Keratinocyte (primary cell): ENCODE measurements at regions not wholly inside any gene's neighbourhood (a gene's known extent, or its start where the extent isn't known, plus 50 kb on each side); places are given as distances from the start of the nearest gene placed in this dataset.

ENCODE experiments used
- DNase-seq: peaks from one replicate; pipeline ENCODE4 v3.0.0-alpha.2; 2011; ENCODE audit warnings: low read depth, missing footprints, low spot score
- FAIRE-seq: peaks from 2 replicates; lab custom pipeline; 2011; peaks lifted over from hg19 to GRCh38; lab: Jason Lieb, UNC
- H2AFZ ChIP-seq: 2 replicates; pipeline ENCODE4 v1.6.0; 2012; ENCODE audit warnings: low read length, control low read depth, inconsistent platforms; ENCODE audit not compliant: control insufficient read depth
- H3K27ac ChIP-seq: 2 replicates; pipeline ENCODE4 v1.5.1; 2011; ENCODE audit warnings: low read length; ENCODE audit not compliant: control insufficient read depth, insufficient read depth
- H3K27me3 ChIP-seq: 3 replicates; pipeline ENCODE4 v1.6.0; 2011; ENCODE audit warnings: low read length; ENCODE audit not compliant: control insufficient read depth, insufficient read depth; ENCODE audit errors: extremely low read depth
- H3K36me3 ChIP-seq, 2 experiments: 2 replicates in 1 of 2; 3 replicates in 1 of 2; pipeline ENCODE4 v1.5.1; 2011; ENCODE audit warnings: low read length in 2 of 2, mild to moderate bottlenecking in 1 of 2; ENCODE audit not compliant: control insufficient read depth in 2 of 2, insufficient read depth in 2 of 2; ENCODE audit errors: extremely low read depth in 1 of 2
- H3K4me1 ChIP-seq: 3 replicates; pipeline ENCODE4 v1.5.1; 2011; ENCODE audit warnings: low read length; ENCODE audit not compliant: control insufficient read depth, insufficient read depth; ENCODE audit errors: extremely low read depth
- H3K4me2 ChIP-seq: 3 replicates; pipeline ENCODE4 v1.6.0; 2011; ENCODE audit warnings: low read depth, low read length; ENCODE audit not compliant: control insufficient read depth, insufficient read depth; ENCODE audit errors: extremely low read depth
- H3K4me3 ChIP-seq, 3 experiments: fragments of 200-600 bp in 1 of 3; sonication (generic) in 1 of 3; 2 replicates in 2 of 3; 3 replicates in 1 of 3; pipeline ENCODE4 v1.5.1; 2011 to 2016; ENCODE audit warnings: low read length in 3 of 3, mild to moderate bottlenecking in 3 of 3, control low read depth in 2 of 3, inconsistent platforms in 1 of 3, low read depth in 1 of 3, mixed read lengths in 1 of 3, mixed run types in 1 of 3, moderate library complexity in 1 of 3; ENCODE audit not compliant: control insufficient read depth in 2 of 3, insufficient read depth in 2 of 3; ENCODE audit errors: extremely low read depth in 1 of 3
- H3K79me2 ChIP-seq: 2 replicates; pipeline ENCODE4 v1.6.0; 2012; ENCODE audit warnings: low read length; ENCODE audit not compliant: control insufficient read depth, insufficient read depth
- H3K9ac ChIP-seq: 3 replicates; pipeline ENCODE4 v1.6.0; 2011; ENCODE audit warnings: low read length; ENCODE audit not compliant: control insufficient read depth, insufficient read depth; ENCODE audit errors: extremely low read depth
- H3K9me1 ChIP-seq: 3 replicates; pipeline ENCODE4 v1.6.0; 2011; ENCODE audit warnings: low read length; ENCODE audit not compliant: control insufficient read depth, insufficient read depth; ENCODE audit errors: extremely low read depth
- H3K9me3 ChIP-seq: 2 replicates; pipeline ENCODE4 v1.5.1; 2012; ENCODE audit warnings: low read depth, low read length; ENCODE audit not compliant: control insufficient read depth
- H4K20me1 ChIP-seq: 3 replicates; pipeline ENCODE4 v1.6.0; 2011; ENCODE audit warnings: low read length; ENCODE audit not compliant: control insufficient read depth, insufficient read depth; ENCODE audit errors: extremely low read depth
- CTCF ChIP-seq, 3 experiments: IDR thresholded peaks in 1 of 3; conservative IDR thresholded peaks in 1 of 3; optimal IDR thresholded peaks in 1 of 3; 2 replicates in 2 of 3; 3 replicates in 1 of 3; pipeline versions ENCODE3 to v1.5.1; 2011; ENCODE audit warnings: low read length in 3 of 3, mild to moderate bottlenecking in 3 of 3, moderate library complexity in 2 of 3, control low read depth in 1 of 3, inconsistent platforms in 1 of 3; ENCODE audit not compliant: insufficient read depth in 2 of 3; ENCODE audit errors: extremely low read depth in 1 of 3
- EZH2 ChIP-seq: IDR thresholded peaks from one replicate; pipeline ENCODE4 v1.6.1; 2012; ENCODE audit warnings: inconsistent platforms, mild to moderate bottlenecking, low read length, moderate library complexity
- dilution Hi-C: fragments of 300-500 bp; cut with MboI; formaldehyde crosslinking; loops from one replicate; pipeline ENCODE4 v1.7.0; 2020; ENCODE audit warnings: low sequenced_read_pairs; ENCODE audit not compliant: extremely low pct_ligation_motif_present

GRCh38 chr6:1524040-1524480 is 85.7 kb upstream of the FOXC1 start:
- H3K4me2 ChIP-seq: peak overlapping the region; percentile 63

GRCh38 chr6:1525364-1526038 is 84.2 kb upstream of the FOXC1 start:
- FAIRE-seq: no peak
- dilution Hi-C loops: no loop called here
- no peak for TF ChIP-seq EZH2
- no peak for TF ChIP-seq CTCF (optimal IDR thresholded peaks at IDR 0.05 in 1 of 3, IDR thresholded peaks at IDR 0.05 in 1 of 3, conservative IDR thresholded peaks at IDR 0.05 in 1 of 3; ENCODE audit: extremely low read depth in 1 of 3, insufficient read depth in 2 of 3, low read length in 3 of 3)

More at GRCh38 chr6:1524040-1524480, 85.7 kb upstream of the FOXC1 start:
- H3K4me1 ChIP-seq: peaks cover 9% of the 10 kb centered on the region
- DNase-seq (no peak), FAIRE-seq (no peak)
- H4K20me1 ChIP-seq: no peaks in the 10 kb centered on the region
- TF ChIP-seq CTCF (optimal IDR thresholded peaks at IDR 0.05 in 1 of 3, IDR thresholded peaks at IDR 0.05 in 1 of 3, conservative IDR thresholded peaks at IDR 0.05 in 1 of 3; ENCODE audit: extremely low read depth in 1 of 3, insufficient read depth in 2 of 3, low read length in 3 of 3): peak in 2 of 3 experiments; percentile 72 to 83
- no peak for TF ChIP-seq EZH2
- no peaks in the 10 kb centered on the region for H3K9me1 ChIP-seq
- no peaks in the 10 kb centered on the region for H3K79me2 ChIP-seq
- H2AFZ ChIP-seq: peak overlapping the region; percentile 60
- dilution Hi-C loops: no loop called here
- H3K4me3 ChIP-seq: peak overlapping the region in 1 of 3 experiments; percentile 39
- peaks cover 16% of the 10 kb centered on the region for H3K27me3 ChIP-seq
- no peaks in the 10 kb centered on the region for H3K9me3 ChIP-seq
- H3K27ac ChIP-seq: no peak overlapping the region
- H3K9ac ChIP-seq: no peak overlapping the region
- H3K36me3 ChIP-seq: no peaks in the 10 kb centered on the region

More at GRCh38 chr6:1525364-1526038, 84.2 kb upstream of the FOXC1 start:
- Histone ChIP-seq H4K20me1 (no peaks in the 10 kb centered on the region), H3K27ac (no peak overlapping the region), H3K27me3 (peaks cover 16% of the 10 kb centered on the region), H3K9ac (no peak overlapping the region), H2AFZ (no peak overlapping the region), H3K79me2 (no peaks in the 10 kb centered on the region), H3K36me3 (no peaks in the 10 kb centered on the region), H3K9me3 (no peaks in the 10 kb centered on the region), H3K4me1 (peaks cover 9% of the 10 kb centered on the region), H3K9me1 (no peaks in the 10 kb centered on the region), H3K4me3 (no peak overlapping the region), H3K4me2 (no peak overlapping the region)
- no peak for DNase-seq
